VCaP (cell line): ENCODE measurements at regions not wholly inside any gene's neighbourhood (a gene's known extent, or its start where the extent isn't known, plus 50 kb on each side); places are given as distances from the start of the nearest gene placed in this dataset.
"Not testable (repeated sequence)": the region's sequence is repeated elsewhere in the genome, so short reads cannot be mapped to it uniquely, and the experiment has no call there.

Experiments
- H3K27ac ChIP-seq: fragments of 450-650 bp; 2 replicates; pipeline ENCODE4 v1.5.1; 2017
- TF ChIP-seq, protein P1 (sequence below): fragments of 450-650 bp; conservative IDR thresholded peaks from 2 replicates; pipeline ENCODE4 v1.5.1; 2017; ENCODE audit warnings: mild to moderate bottlenecking, moderate library complexity

DNA sequence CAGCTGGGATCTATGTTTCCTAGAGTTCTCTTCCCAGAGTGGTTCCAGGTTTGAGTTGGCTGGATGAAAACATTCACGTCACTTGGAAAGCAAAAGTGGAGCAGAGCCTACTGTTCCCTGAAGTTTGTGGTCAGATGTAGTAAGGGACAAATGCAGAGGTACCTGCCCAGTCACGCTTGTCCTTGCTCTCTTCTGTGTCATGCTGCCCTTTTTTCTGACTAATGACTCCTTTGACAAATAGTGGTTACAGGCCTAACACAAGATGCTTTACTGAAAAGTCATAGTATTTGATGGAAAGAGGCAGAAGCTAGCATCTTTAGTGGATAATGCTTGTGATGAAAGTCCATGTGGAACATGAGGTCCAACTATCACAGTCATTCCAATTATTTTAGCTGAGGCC lies 881.4 kb upstream of the B3GALT2 start:
- TF ChIP-seq, protein P1, sequence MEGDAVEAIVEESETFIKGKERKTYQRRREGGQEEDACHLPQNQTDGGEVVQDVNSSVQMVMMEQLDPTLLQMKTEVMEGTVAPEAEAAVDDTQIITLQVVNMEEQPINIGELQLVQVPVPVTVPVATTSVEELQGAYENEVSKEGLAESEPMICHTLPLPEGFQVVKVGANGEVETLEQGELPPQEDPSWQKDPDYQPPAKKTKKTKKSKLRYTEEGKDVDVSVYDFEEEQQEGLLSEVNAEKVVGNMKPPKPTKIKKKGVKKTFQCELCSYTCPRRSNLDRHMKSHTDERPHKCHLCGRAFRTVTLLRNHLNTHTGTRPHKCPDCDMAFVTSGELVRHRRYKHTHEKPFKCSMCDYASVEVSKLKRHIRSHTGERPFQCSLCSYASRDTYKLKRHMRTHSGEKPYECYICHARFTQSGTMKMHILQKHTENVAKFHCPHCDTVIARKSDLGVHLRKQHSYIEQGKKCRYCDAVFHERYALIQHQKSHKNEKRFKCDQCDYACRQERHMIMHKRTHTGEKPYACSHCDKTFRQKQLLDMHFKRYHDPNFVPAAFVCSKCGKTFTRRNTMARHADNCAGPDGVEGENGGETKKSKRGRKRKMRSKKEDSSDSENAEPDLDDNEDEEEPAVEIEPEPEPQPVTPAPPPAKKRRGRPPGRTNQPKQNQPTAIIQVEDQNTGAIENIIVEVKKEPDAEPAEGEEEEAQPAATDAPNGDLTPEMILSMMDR, result no peak

DNA sequence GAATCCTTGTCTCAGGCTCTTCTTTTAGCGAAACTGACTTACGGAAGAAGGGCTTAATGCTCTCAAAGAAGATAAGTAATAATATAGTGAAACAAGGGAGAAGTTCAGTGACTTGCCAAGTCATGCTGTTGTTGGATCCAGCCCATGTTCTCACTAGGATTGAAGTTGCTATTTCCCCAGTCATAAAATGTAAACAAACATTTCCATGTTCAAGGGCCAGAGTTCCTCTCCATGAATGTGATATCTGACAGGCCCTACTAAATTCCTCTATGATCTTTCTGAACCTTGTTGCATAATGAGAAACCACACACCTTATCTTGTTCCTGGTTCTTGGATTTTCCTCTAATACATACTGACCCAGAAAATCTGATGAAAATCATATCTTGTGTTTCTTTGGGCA lies 876.5 kb upstream of the B3GALT2 start:
- H3K27ac ChIP-seq, result no peak overlapping the region
- TF ChIP-seq, protein P1, result no peak

More for the DNA sequence above, 881.4 kb upstream of the B3GALT2 start:
- H3K27ac ChIP-seq, result no peak overlapping the region

DNA sequence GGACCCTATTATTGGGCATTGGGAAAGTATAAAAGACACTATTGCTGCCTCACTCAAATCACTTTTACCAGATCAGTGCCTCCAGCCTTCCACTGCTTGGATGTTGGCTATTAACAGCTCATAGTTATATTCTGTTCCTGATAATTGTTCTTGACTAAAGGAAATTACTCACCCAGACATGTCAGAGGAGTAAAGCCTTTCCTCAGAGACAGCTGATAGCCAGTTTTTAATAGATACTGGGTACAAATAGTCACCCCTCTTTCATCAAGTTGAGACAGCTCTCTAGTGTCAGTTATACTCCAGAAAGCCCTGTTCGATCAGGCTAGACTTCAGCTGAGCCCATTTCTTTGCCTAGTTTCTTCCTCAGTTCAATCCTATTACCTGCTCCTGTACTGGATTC lies 876.1 kb upstream of the B3GALT2 start:
- TF ChIP-seq, protein P1, result no peak
- no peak overlapping the region for H3K27ac ChIP-seq

DNA sequence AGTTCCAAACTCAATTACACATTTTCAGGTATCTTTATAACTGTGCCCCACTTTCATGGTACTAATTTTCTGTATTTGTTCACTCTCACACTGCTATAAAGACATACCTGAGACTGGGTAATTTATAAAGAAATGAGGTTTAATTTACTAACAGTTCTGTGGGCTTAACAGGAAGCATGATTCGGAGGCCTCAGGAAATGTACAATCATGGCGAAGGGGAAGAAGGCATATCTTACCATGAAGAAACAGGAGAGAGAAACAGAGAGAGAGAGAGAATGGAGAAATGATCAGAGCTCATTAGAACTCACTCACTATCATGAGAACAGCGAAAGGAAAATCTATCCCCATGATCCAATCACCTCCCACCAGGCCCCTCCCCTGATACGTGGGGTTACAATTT lies 874.1 kb upstream of the B3GALT2 start:
- H3K27ac ChIP-seq, result no peak overlapping the region
- TF ChIP-seq, protein P1, result no peak

DNA sequence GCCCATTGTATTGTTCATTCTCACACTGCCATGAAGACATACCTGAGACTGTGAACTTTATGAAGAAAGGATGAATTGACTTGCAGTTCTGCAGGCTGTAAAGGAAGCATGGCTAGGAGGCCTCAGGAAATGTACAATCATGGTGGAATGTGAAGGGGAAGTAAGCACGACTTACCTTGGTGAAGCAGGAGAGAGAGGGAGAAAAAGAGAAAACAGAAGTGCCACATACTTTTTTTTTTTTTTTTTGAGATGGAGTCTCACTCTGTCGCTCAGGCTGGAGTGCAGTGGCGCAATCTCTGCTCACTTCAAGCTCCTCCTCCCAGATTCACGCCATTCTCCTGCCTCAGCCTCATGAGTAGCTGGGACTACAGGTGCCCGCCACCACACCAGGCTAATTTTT lies 871.9 kb upstream of the B3GALT2 start:
- H3K27ac ChIP-seq, result not testable (repeated sequence)

DNA sequence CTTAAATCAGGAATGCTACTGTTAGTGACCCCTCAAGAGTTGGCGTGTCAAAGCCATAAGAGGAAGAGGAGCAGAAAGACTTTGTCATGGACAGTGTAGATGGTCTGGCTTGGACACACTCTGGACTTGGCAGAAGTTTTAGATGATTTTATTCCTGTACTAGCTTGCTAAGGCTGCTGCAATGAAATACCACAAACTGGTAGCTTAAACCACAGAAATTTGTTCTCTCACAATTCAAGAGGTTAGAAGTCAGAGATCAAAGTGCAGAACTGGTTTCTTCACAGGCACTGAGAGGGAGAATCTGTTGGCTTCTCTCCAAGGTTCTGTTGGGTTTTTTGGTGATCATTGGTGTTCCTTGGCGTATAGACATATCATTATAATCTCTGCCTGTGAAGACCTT lies 869.8 kb upstream of the B3GALT2 start:
- no peak overlapping the region for H3K27ac ChIP-seq
- TF ChIP-seq, protein P1, result no peak

DNA sequence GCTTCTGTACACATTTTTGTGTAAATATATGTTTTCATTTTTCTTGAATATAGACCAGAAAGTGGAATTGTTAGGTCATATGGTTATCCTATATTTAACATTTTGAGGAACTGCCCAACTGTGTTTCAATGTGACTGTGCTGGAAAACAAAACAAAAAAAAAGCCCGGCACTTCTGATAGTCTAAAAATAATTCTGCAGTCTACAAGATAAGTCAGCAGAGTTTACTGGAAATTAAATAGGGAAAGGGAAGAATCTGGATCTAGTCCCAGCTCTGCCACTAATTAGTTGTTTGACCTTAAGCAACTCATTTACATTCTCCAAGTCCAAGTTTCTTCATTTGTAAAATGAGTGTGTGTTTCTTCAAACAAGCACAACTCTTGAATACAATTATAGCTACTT lies 869.1 kb upstream of the B3GALT2 start:
- no peak overlapping the region for H3K27ac ChIP-seq
- TF ChIP-seq, protein P1, result no peak

DNA sequence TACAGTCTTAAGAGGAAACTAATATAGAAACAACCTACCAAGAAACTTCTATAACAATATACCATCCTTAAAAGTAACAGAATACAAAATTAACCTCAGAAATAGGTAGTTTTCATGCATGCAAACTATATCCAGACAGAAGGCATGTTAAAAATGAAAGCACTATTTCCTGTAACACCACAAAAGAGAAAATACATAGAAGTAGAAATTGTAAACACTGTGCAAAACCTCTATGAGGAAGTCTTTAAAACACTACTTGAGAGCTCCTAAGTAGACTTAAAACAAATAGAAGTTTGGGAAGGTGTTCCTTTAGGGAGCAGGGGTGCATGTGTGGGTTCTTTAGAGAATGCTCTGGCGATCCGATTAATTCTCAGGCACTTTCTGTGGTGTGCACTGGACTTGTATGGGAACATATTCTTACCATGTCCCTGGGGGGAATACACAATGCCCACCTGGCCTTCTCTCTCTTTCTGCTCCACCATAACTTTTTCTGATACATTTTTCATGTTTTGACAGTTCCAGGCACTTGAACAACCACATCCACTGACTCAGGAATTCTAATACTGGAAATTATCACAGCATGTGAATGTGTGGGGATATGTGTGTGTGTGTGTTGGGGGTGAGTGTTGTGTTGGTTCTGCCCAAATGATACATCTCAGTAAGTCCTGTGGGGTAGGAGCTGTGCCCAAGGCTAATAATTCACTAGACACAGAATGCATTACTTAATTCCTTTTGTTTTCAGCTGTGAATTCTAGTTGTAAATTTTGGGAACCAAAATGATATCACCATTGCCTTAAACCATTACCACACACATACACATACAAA lies 866.3 kb upstream of the B3GALT2 start:
- TF ChIP-seq, protein P1, result no peak
- H3K27ac ChIP-seq, result no peak overlapping the region
